ENCODE measurements at regions not wholly inside any gene's neighbourhood (a gene's known extent, or its start where the extent isn't known, plus 50 kb on each side); places are given as distances from the start of the nearest gene placed in this dataset.
"Not testable (repeated sequence)": the region's sequence is repeated elsewhere in the genome, so short reads cannot be mapped to it uniquely, and the experiment has no call there.

- not testable (repeated sequence) for TF ChIP-seq POLR2A (IDR thresholded peaks at IDR 0.05; ENCODE audit: low read depth, low read length); TAF1 (IDR thresholded peaks at IDR 0.05; ENCODE audit: borderline replicate concordance, low read depth, low read length)
Observed at GRCh38 chr2:184456693-184457092, 141.6 kb upstream of the ZNF804A start.
